Spleen (tissue), 11 donors: ENCODE measurements at regions not wholly inside any gene's neighbourhood (a gene's known extent, or its start where the extent isn't known, plus 50 kb on each side); places are given as distances from the start of the nearest gene placed in this dataset.

ENCODE experiments used
- DNase-seq: peaks from one replicate; pipeline ENCODE4 v3.0.0-alpha.2; 2020
- H3K27ac ChIP-seq, 8 donors: fragments of 200-600 bp; sonication (generic) in 7 of 8; 1 replicate in 4 of 8; 2 replicates in 4 of 8; pipeline versions ENCODE4 v1.5.0 to v1.8.0; 2016 to 2021; ENCODE audit warnings: inconsistent platforms in 4 of 8, mild to moderate bottlenecking in 4 of 8, moderate library complexity in 1 of 8
- H3K27me3 ChIP-seq, 7 donors: fragments of 200-600 bp; sonication (generic) in 6 of 7; replicated peaks in 1 of 7; 1 replicate in 4 of 7; 2 replicates in 3 of 7; pipeline versions ENCODE4 v1.5.0 to v1.8.0; 2016 to 2021; ENCODE audit warnings: inconsistent platforms in 3 of 7, mild to moderate bottlenecking in 1 of 7
- H3K36me3 ChIP-seq, 6 donors: fragments of 200-600 bp; sonication (generic) in 5 of 6; 1 replicate in 4 of 6; 2 replicates in 2 of 6; pipeline versions ENCODE4 v1.5.0 to v1.8.0; 2016 to 2021; ENCODE audit warnings: inconsistent platforms in 2 of 6
- H3K4me1 ChIP-seq, 6 donors: fragments of 200-600 bp; sonication (generic) in 5 of 6; 1 replicate in 3 of 6; 2 replicates in 3 of 6; pipeline versions ENCODE4 v1.5.0 to v1.8.0; 2016 to 2021; ENCODE audit warnings: inconsistent platforms in 3 of 6
- H3K4me3 ChIP-seq, 8 donors: fragments of 200-600 bp; sonication (generic) in 7 of 8; 1 replicate in 4 of 8; 2 replicates in 4 of 8; pipeline versions ENCODE4 v1.5.0 to v1.8.0; 2016 to 2021; ENCODE audit warnings: inconsistent platforms in 4 of 8, mild to moderate bottlenecking in 4 of 8, moderate library complexity in 2 of 8
- H3K9me3 ChIP-seq, 8 donors: fragments of 200-600 bp; sonication (generic) in 7 of 8; 1 replicate in 4 of 8; 2 replicates in 4 of 8; pipeline versions ENCODE4 v1.5.0 to v1.8.0; 2016 to 2021; ENCODE audit warnings: inconsistent platforms in 4 of 8
- POLR2A ChIP-seq, 3 donors: fragments of 450-650 bp; IDR thresholded peaks; one replicate each; pipeline ENCODE4 v1.5.1; 2017; ENCODE audit warnings: antibody characterized with exemption in 3 of 3, mild to moderate bottlenecking in 1 of 3
- POLR2AphosphoS5 ChIP-seq, 3 donors: sonication (generic); formaldehyde crosslinking; IDR thresholded peaks; one replicate each; pipeline ENCODE4 v1.5.1; 2017; ENCODE audit warnings: antibody characterized with exemption in 3 of 3
- WGBS, 5 donors: extraction: QIAGEN DNeasy Blood & Tissue Kit in 3 of 5; methylation state at CpG; one replicate each; pipeline versions ENCODE4 v1.1.5 to v1.1.7; 2013 to 2018; 5-methylcytosine and 5-hydroxymethylcytosine counted together
- intact Hi-C: fragments of 100-400 bp; cut with DNase I; formaldehyde crosslinking; loops from one replicate; pipeline ENCODE4 v1.15.0; 2023; ENCODE audit warnings: low total_unique reads
- TF ChIP-seq, protein P1 (sequence below), 11 experiments: fragments of 200-600 bp in 7 of 11; fragments of 450-650 bp in 4 of 11; sonication (generic) in 4 of 11; IDR thresholded peaks in 8 of 11; conservative IDR thresholded peaks in 3 of 11; 1 replicate in 7 of 11; 2 replicates in 4 of 11; pipeline versions ENCODE4 v1.4.0 to v1.8.0; 2016 to 2021; ENCODE audit warnings: antibody characterized with exemption in 11 of 11, inconsistent platforms in 4 of 11, mild to moderate bottlenecking in 1 of 11
- donor health status: healthy with polysubstance abuse.
- donor health status: DM: no; HTN: no; CAD: no; lungs with moderate emphysema.
- donor health status: DM: no; HTN: no; CAD: no.
- donor health status: Bipolar disorder and iron deficiency.
- donor health status: healthy.
- donor health status: DM: no; HTN: no; CAD: no.
- donor health status: DM: yes; HTN: yes; CAD: no.

GRCh38 chr17:14777291-14777690, 476.4 kb downstream of the HS3ST3B1 start:
- no peak for DNase-seq
- 50 to 59% (median 56%) methylated on average over 2 of the region's 2 CpGs for WGBS, 5 donors
- no peaks in the 10 kb centered on the region for H3K36me3 ChIP-seq
- H3K27ac ChIP-seq: no peak overlapping the region
- no peak overlapping the region for H3K4me3 ChIP-seq
- peaks cover 0 to 12% (median 3%) of the 10 kb centered on the region in 8 donors for H3K9me3 ChIP-seq
- peaks cover 0 to 24% (median 0%) of the 10 kb centered on the region in 7 donors for H3K27me3 ChIP-seq
- intact Hi-C loops: no loop called here
- TF ChIP-seq POLR2AphosphoS5 (IDR thresholded peaks at IDR 0.05) (no peak), POLR2A (IDR thresholded peaks at IDR 0.05) (no peak)
- TF ChIP-seq, protein P1, sequence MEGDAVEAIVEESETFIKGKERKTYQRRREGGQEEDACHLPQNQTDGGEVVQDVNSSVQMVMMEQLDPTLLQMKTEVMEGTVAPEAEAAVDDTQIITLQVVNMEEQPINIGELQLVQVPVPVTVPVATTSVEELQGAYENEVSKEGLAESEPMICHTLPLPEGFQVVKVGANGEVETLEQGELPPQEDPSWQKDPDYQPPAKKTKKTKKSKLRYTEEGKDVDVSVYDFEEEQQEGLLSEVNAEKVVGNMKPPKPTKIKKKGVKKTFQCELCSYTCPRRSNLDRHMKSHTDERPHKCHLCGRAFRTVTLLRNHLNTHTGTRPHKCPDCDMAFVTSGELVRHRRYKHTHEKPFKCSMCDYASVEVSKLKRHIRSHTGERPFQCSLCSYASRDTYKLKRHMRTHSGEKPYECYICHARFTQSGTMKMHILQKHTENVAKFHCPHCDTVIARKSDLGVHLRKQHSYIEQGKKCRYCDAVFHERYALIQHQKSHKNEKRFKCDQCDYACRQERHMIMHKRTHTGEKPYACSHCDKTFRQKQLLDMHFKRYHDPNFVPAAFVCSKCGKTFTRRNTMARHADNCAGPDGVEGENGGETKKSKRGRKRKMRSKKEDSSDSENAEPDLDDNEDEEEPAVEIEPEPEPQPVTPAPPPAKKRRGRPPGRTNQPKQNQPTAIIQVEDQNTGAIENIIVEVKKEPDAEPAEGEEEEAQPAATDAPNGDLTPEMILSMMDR (IDR thresholded peaks at IDR 0.05 in 8 of 11, conservative IDR thresholded peaks at IDR 0.05 in 3 of 11): no peak
- no peaks in the 10 kb centered on the region for H3K4me1 ChIP-seq

GRCh38 chr17:14776791-14777190, 475.9 kb downstream of the HS3ST3B1 start:
- TF ChIP-seq, protein P1 (IDR thresholded peaks at IDR 0.05 in 8 of 11, conservative IDR thresholded peaks at IDR 0.05 in 3 of 11): no peak
- TF ChIP-seq POLR2A (IDR thresholded peaks at IDR 0.05): no peak
- no peak for TF ChIP-seq POLR2AphosphoS5 (IDR thresholded peaks at IDR 0.05)
- 44 to 86% (median 63%) methylated on average over 1 of the region's 1 CpG for WGBS, 5 donors

DNA sequence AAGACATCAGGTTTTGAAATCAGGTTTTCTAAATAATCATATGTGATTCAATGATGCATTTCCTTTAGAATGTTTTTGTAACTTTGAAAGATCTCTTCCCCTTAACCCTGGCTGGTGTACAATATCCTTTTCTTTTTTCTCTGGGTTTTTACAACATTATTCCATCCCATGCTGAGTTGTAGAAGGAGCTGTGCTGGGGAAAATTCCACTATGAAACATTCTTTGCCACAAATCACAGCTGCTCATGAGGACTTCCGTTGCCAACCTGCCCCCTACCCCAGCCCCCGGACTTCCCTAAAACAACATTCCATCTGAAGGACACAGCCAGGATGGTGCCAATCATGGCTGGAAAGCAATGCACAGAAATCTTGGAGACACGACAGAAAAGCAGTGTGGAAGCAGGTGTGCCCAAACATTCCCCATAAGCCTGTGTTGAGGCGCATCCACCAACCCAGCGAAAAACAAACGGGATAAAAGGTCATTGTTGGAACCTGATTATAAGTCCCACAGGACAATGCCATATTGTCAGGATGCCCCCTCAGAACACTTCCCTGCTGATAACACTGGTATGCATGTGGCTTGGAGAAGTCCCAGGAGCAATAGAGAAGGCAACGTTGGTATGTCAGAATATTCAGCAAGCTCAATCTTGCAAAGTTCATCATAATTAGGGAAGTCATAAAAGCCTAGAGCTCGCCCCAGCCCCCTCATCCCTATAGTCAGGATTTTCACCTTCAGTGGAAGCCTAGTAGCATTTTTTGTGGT, 475.0 kb downstream of the HS3ST3B1 start:
- DNase-seq: no peak
- Histone ChIP-seq H3K9me3 (peaks cover 0 to 12% (median 3%) of the 10 kb centered on the region in 8 donors), H3K27me3 (peaks cover 0 to 24% (median 0%) of the 10 kb centered on the region in 7 donors), H3K4me3 (no peak overlapping the region), H3K27ac (no peak overlapping the region), H3K36me3 (no peaks in the 10 kb centered on the region), H3K4me1 (no peaks in the 10 kb centered on the region)
- TF ChIP-seq, protein P1 (IDR thresholded peaks at IDR 0.05 in 8 of 11, conservative IDR thresholded peaks at IDR 0.05 in 3 of 11): no peak
- no peak for TF ChIP-seq POLR2AphosphoS5 (IDR thresholded peaks at IDR 0.05)
- TF ChIP-seq POLR2A (IDR thresholded peaks at IDR 0.05): no peak
- WGBS, 5 donors: 40 to 49% (median 42%) methylated on average over 8 of the region's 8 CpGs
- intact Hi-C loops: no loop called here

More at GRCh38 chr17:14776791-14777190, 475.9 kb downstream of the HS3ST3B1 start:
- Histone ChIP-seq H3K4me3 (no peak overlapping the region), H3K9me3 (peaks cover 0 to 12% (median 3%) of the 10 kb centered on the region in 8 donors), H3K27ac (no peak overlapping the region), H3K4me1 (no peaks in the 10 kb centered on the region), H3K27me3 (peaks cover 0 to 24% (median 0%) of the 10 kb centered on the region in 7 donors), H3K36me3 (no peaks in the 10 kb centered on the region)
- intact Hi-C loops: no loop called here
- DNase-seq: no peak

GRCh38 chr17:14774774-14775173, 473.9 kb downstream of the HS3ST3B1 start:
- 0 to 100% (median 93%) methylated on average over 1 of the region's 1 CpG for WGBS, 5 donors
- Histone ChIP-seq H3K36me3 (no peaks in the 10 kb centered on the region), H3K27ac (no peak overlapping the region), H3K9me3 (peaks cover 0 to 12% (median 3%) of the 10 kb centered on the region in 8 donors), H3K27me3 (peaks cover 0 to 15% (median 0%) of the 10 kb centered on the region in 7 donors), H3K4me1 (no peaks in the 10 kb centered on the region), H3K4me3 (no peak overlapping the region)
- TF ChIP-seq POLR2A (IDR thresholded peaks at IDR 0.05): no peak
- intact Hi-C loops: no loop called here
- no peak for DNase-seq
